ENCODE measurements at regions not wholly inside any gene's neighbourhood (a gene's known extent, or its start where the extent isn't known, plus 50 kb on each side); places are given as distances from the start of the nearest gene placed in this dataset.

GRCh38 chr6:23775127-23775526 lies 350.9 kb upstream of the NRSN1 start:
- TF ChIP-seq BHLHE40 (IDR thresholded peaks at IDR 0.05; ENCODE audit: low read depth, low read length) (no peak), CTCF (conservative IDR thresholded peaks at IDR 0.05; ENCODE audit: low read depth, low read length) (no peak), POLR2A (IDR thresholded peaks at IDR 0.05; ENCODE audit: low read depth, low read length) (no peak), RFX5 (IDR thresholded peaks at IDR 0.05; ENCODE audit: low read depth, low read length) (no peak), RAD21 (IDR thresholded peaks at IDR 0.05; ENCODE audit: low read length) (no peak), NFE2L2 (IDR thresholded peaks at IDR 0.05; ENCODE audit: low read depth, low read length) (no peak), MAZ (IDR thresholded peaks at IDR 0.05; ENCODE audit: borderline replicate concordance, low read depth, low read length) (no peak)
